Suprapubic skin (tissue), 4 donors: ENCODE measurements at regions not wholly inside any gene's neighbourhood (a gene's known extent, or its start where the extent isn't known, plus 50 kb on each side); places are given as distances from the start of the nearest gene placed in this dataset.

ENCODE experiments used
- DNase-seq, 2 donors: peaks; one replicate each; pipeline ENCODE4 v3.0.0-alpha.2; 2019; ENCODE audit warnings: low spot score in 2 of 2
- H3K27ac ChIP-seq: fragments of 200-600 bp; sonication (generic); one replicate; pipeline ENCODE4 v1.5.1; 2019
- H3K27me3 ChIP-seq: fragments of 200-600 bp; sonication (generic); one replicate; pipeline ENCODE4 v1.5.1; 2019
- H3K36me3 ChIP-seq: fragments of 200-600 bp; sonication (generic); one replicate; pipeline ENCODE4 v1.5.1; 2019
- H3K4me1 ChIP-seq: fragments of 200-600 bp; sonication (generic); one replicate; pipeline ENCODE4 v1.5.1; 2019
- H3K4me3 ChIP-seq: fragments of 200-600 bp; sonication (generic); one replicate; pipeline ENCODE4 v1.5.1; 2019; ENCODE audit warnings: mild to moderate bottlenecking
- H3K9me3 ChIP-seq: fragments of 200-600 bp; sonication (generic); one replicate; pipeline ENCODE4 v1.5.1; 2019
- EP300 ChIP-seq: sonication (generic); formaldehyde crosslinking; IDR thresholded peaks from one replicate; pipeline ENCODE4 v1.6.1; 2017; ENCODE audit warnings: antibody characterized with exemption
- POLR2A ChIP-seq, 2 donors: fragments of 450-650 bp; IDR thresholded peaks; one replicate each; pipeline ENCODE4 v1.6.1; 2017; ENCODE audit warnings: antibody characterized with exemption in 2 of 2, mild to moderate bottlenecking in 2 of 2, moderate library complexity in 2 of 2
- POLR2AphosphoS5 ChIP-seq, 3 donors: sonication (generic); formaldehyde crosslinking; IDR thresholded peaks; one replicate each; pipeline ENCODE4 v1.6.1; 2017; ENCODE audit warnings: antibody characterized with exemption in 3 of 3
- WGBS: methylation state at CpG from one replicate; pipeline ENCODE4 v1.1.5; 2018; 5-methylcytosine and 5-hydroxymethylcytosine counted together
- TF ChIP-seq, protein P1 (sequence below), 2 donors: fragments of 200-600 bp in 1 of 2; fragments of 450-650 bp in 1 of 2; sonication (generic) in 1 of 2; IDR thresholded peaks; one replicate each; pipeline ENCODE4 v1.5.1; 2016 to 2019; ENCODE audit warnings: antibody characterized with exemption in 2 of 2, mild to moderate bottlenecking in 1 of 2, moderate library complexity in 1 of 2

- no peak for DNase-seq
- Histone ChIP-seq H3K36me3 (no peaks in the 10 kb centered on the region), H3K9me3 (no peaks in the 10 kb centered on the region), H3K27me3 (no peaks in the 10 kb centered on the region), H3K27ac (no peak overlapping the region), H3K4me1 (no peaks in the 10 kb centered on the region), H3K4me3 (no peak overlapping the region)
- WGBS = 76% methylated on average over 2 of the region's 2 CpGs
- no peak for TF ChIP-seq POLR2AphosphoS5 (IDR thresholded peaks at IDR 0.05)
- no peak for TF ChIP-seq POLR2A (IDR thresholded peaks at IDR 0.05)
- no peak for TF ChIP-seq EP300
- TF ChIP-seq, protein P1, sequence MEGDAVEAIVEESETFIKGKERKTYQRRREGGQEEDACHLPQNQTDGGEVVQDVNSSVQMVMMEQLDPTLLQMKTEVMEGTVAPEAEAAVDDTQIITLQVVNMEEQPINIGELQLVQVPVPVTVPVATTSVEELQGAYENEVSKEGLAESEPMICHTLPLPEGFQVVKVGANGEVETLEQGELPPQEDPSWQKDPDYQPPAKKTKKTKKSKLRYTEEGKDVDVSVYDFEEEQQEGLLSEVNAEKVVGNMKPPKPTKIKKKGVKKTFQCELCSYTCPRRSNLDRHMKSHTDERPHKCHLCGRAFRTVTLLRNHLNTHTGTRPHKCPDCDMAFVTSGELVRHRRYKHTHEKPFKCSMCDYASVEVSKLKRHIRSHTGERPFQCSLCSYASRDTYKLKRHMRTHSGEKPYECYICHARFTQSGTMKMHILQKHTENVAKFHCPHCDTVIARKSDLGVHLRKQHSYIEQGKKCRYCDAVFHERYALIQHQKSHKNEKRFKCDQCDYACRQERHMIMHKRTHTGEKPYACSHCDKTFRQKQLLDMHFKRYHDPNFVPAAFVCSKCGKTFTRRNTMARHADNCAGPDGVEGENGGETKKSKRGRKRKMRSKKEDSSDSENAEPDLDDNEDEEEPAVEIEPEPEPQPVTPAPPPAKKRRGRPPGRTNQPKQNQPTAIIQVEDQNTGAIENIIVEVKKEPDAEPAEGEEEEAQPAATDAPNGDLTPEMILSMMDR (IDR thresholded peaks at IDR 0.05) = no peak
These were observed 259.4 kb upstream of the CENPE start for GRCh38 chr4:103457566-103457965.

GRCh38 chr4:103451341-103451740, 253.2 kb upstream of the CENPE start:
- H3K27me3 ChIP-seq = no peaks in the 10 kb centered on the region
- H3K27ac ChIP-seq = no peak overlapping the region
- no peaks in the 10 kb centered on the region for H3K36me3 ChIP-seq
- TF ChIP-seq EP300 = no peak
- no peak for TF ChIP-seq POLR2AphosphoS5 (IDR thresholded peaks at IDR 0.05)
- TF ChIP-seq POLR2A (IDR thresholded peaks at IDR 0.05) = no peak
- TF ChIP-seq, protein P1 (IDR thresholded peaks at IDR 0.05) = no peak
- no peak for DNase-seq
- H3K9me3 ChIP-seq = no peaks in the 10 kb centered on the region
- 59% methylated on average over 2 of the region's 2 CpGs for WGBS
- H3K4me3 ChIP-seq = no peak overlapping the region
- no peaks in the 10 kb centered on the region for H3K4me1 ChIP-seq

GRCh38 chr4:103450693-103451092, 252.6 kb upstream of the CENPE start:
- 85% methylated on average over 2 of the region's 2 CpGs for WGBS
- TF ChIP-seq POLR2A (IDR thresholded peaks at IDR 0.05) = no peak
- TF ChIP-seq POLR2AphosphoS5 (IDR thresholded peaks at IDR 0.05) = no peak
- TF ChIP-seq EP300 = no peak
- TF ChIP-seq, protein P1 (IDR thresholded peaks at IDR 0.05) = no peak
- H3K4me3 ChIP-seq = no peak overlapping the region

GRCh38 chr4:103449296-103450023, 251.3 kb upstream of the CENPE start:
- H3K36me3 ChIP-seq = no peaks in the 10 kb centered on the region
- H3K27ac ChIP-seq = no peak overlapping the region
- no peak overlapping the region for H3K4me3 ChIP-seq
- no peaks in the 10 kb centered on the region for H3K4me1 ChIP-seq
- TF ChIP-seq EP300 = no peak
- TF ChIP-seq POLR2A (IDR thresholded peaks at IDR 0.05) = no peak
- TF ChIP-seq, protein P1 (IDR thresholded peaks at IDR 0.05) = no peak
- no peak for TF ChIP-seq POLR2AphosphoS5 (IDR thresholded peaks at IDR 0.05)
- H3K9me3 ChIP-seq = no peaks in the 10 kb centered on the region
- WGBS = 66% methylated on average over 2 of the region's 2 CpGs
- no peak for DNase-seq
- H3K27me3 ChIP-seq = no peaks in the 10 kb centered on the region

More at GRCh38 chr4:103450693-103451092, 252.6 kb upstream of the CENPE start:
- Histone ChIP-seq H3K27ac (no peak overlapping the region), H3K4me1 (no peaks in the 10 kb centered on the region), H3K36me3 (no peaks in the 10 kb centered on the region), H3K9me3 (no peaks in the 10 kb centered on the region), H3K27me3 (no peaks in the 10 kb centered on the region)
- DNase-seq = no peak

DNA sequence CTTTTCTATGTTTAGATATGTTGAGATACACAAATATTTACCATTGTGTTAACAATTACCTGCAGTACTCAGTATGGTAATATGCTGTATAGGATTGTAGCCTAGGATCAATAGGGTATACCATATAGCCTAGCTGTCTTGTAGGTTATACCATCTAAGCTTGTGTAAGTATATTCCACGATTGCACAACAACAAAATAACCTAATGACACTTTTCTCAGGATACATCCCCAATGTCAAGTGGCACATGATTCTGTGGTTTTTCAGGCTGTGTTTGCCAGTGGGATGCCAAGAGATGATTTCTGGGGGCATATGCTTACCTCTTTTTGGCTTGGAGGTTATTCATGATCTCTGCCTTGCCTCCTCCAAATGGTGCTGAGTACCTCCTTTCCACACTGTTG, 247.2 kb upstream of the CENPE start:
- no peak for TF ChIP-seq POLR2A (IDR thresholded peaks at IDR 0.05)
- TF ChIP-seq EP300 = no peak
- no peak for TF ChIP-seq POLR2AphosphoS5 (IDR thresholded peaks at IDR 0.05)
- TF ChIP-seq, protein P1 (IDR thresholded peaks at IDR 0.05) = no peak
- no peaks in the 10 kb centered on the region for H3K36me3 ChIP-seq
- no peak for DNase-seq
- H3K9me3 ChIP-seq = no peaks in the 10 kb centered on the region
- H3K27ac ChIP-seq = no peak overlapping the region
- H3K4me1 ChIP-seq = no peaks in the 10 kb centered on the region
- no peaks in the 10 kb centered on the region for H3K27me3 ChIP-seq
- H3K4me3 ChIP-seq = no peak overlapping the region
- WGBS = 72% methylated on average over 1 of the region's 1 CpG
